Parathyroid adenoma (tissue), 2 donors: ENCODE measurements at regions not wholly inside any gene's neighbourhood (a gene's known extent, or its start where the extent isn't known, plus 50 kb on each side); places are given as distances from the start of the nearest gene placed in this dataset.

Experiments used
- H2AFZ ChIP-seq: fragments of 300-600 bp; sonication (generic); one replicate; pipeline ENCODE4 v1.7.0; 2017; ENCODE audit warnings: antibody characterized with exemption, mild to moderate bottlenecking
- H3K27ac ChIP-seq: fragments of 300-600 bp; sonication (generic); one replicate; pipeline ENCODE4 v1.7.0; 2017
- H3K27me3 ChIP-seq: fragments of 300-600 bp; sonication (generic); one replicate; pipeline ENCODE4 v1.7.0; 2017; ENCODE audit warnings: low read length; ENCODE audit not compliant: control insufficient read depth, insufficient read depth
- H3K36me3 ChIP-seq: fragments of 300-600 bp; sonication (generic); one replicate; pipeline ENCODE4 v1.7.0; 2017; ENCODE audit warnings: low read length; ENCODE audit not compliant: control insufficient read depth, insufficient read depth
- H3K4me1 ChIP-seq: fragments of 300-600 bp; sonication (generic); one replicate; pipeline ENCODE4 v1.7.0; 2017; ENCODE audit warnings: control low read depth
- H3K4me2 ChIP-seq: fragments of 300-600 bp; sonication (generic); one replicate; pipeline ENCODE4 v1.7.0; 2017; ENCODE audit warnings: low read length
- H3K4me3 ChIP-seq: fragments of 300-600 bp; sonication (generic); one replicate; pipeline ENCODE4 v1.7.0; 2017; ENCODE audit warnings: low read depth, low read length
- H3K79me2 ChIP-seq: fragments of 300-600 bp; sonication (generic); one replicate; pipeline ENCODE4 v1.7.0; 2017; ENCODE audit warnings: control low read depth
- H3K9ac ChIP-seq: fragments of 300-600 bp; sonication (generic); one replicate; pipeline ENCODE4 v1.7.0; 2017; ENCODE audit warnings: mild to moderate bottlenecking
- H3K9me3 ChIP-seq: fragments of 300-600 bp; sonication (generic); one replicate; pipeline ENCODE4 v1.7.0; 2017; ENCODE audit warnings: low read length; ENCODE audit not compliant: control insufficient read depth
- CTCF ChIP-seq: fragments of 300-600 bp; sonication (generic); IDR thresholded peaks from one replicate; pipeline ENCODE4 v1.7.0; 2017; ENCODE audit warnings: antibody characterized with exemption, mild to moderate bottlenecking
- donor health status: primary hyperparathyroidism.

DNA sequence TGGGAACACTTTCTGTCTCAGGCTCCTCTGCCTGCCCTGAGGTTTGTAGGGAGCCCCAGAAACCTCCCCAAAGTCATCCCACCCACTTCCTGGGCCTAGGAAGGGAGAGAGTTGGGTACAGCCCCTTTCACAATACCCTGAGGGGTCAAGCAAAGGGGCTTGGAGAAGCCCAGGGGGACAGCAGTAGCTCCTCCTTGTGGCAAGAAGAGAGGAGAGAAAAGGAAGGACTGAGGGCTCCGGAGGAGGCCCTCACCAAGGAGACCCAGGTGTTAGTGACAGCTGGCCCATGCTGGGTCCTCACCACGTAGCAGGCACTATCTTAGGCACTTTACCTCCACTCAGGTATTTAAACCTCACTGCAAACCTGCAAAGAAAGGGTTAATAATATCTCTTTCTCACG, 112.8 kb downstream of the IRX5 start:
- Histone ChIP-seq H3K4me2 (no peak overlapping the region), H3K27ac (no peak overlapping the region), H3K36me3 (no peaks in the 10 kb centered on the region), H3K9ac (no peak overlapping the region), H2AFZ (no peak overlapping the region), H3K4me3 (no peak overlapping the region), H3K27me3 (no peaks in the 10 kb centered on the region), H3K79me2 (no peaks in the 10 kb centered on the region), H3K9me3 (no peaks in the 10 kb centered on the region), H3K4me1 (no peaks in the 10 kb centered on the region)
- TF ChIP-seq CTCF: no peak

GRCh38 chr16:55044201-55044975, 113.7 kb downstream of the IRX5 start:
- Histone ChIP-seq H3K4me2 (no peak overlapping the region), H3K27me3 (no peaks in the 10 kb centered on the region), H3K9ac (no peak overlapping the region), H3K27ac (no peak overlapping the region), H2AFZ (no peak overlapping the region), H3K36me3 (no peaks in the 10 kb centered on the region), H3K4me1 (no peaks in the 10 kb centered on the region), H3K9me3 (no peaks in the 10 kb centered on the region), H3K4me3 (no peak overlapping the region), H3K79me2 (no peaks in the 10 kb centered on the region)
- no peak for TF ChIP-seq CTCF

- no peak overlapping the region for H3K4me2 ChIP-seq
- H3K4me1 ChIP-seq: no peaks in the 10 kb centered on the region
- no peak overlapping the region for H3K9ac ChIP-seq
- H3K9me3 ChIP-seq: no peaks in the 10 kb centered on the region
- no peak overlapping the region for H3K27ac ChIP-seq
- no peaks in the 10 kb centered on the region for H3K79me2 ChIP-seq
- no peaks in the 10 kb centered on the region for H3K27me3 ChIP-seq
- no peak for TF ChIP-seq CTCF
- no peak overlapping the region for H3K4me3 ChIP-seq
- H3K36me3 ChIP-seq: no peaks in the 10 kb centered on the region
- no peak overlapping the region for H2AFZ ChIP-seq
Observed at GRCh38 chr16:55045329-55045728, 114.7 kb downstream of the IRX5 start.

DNA sequence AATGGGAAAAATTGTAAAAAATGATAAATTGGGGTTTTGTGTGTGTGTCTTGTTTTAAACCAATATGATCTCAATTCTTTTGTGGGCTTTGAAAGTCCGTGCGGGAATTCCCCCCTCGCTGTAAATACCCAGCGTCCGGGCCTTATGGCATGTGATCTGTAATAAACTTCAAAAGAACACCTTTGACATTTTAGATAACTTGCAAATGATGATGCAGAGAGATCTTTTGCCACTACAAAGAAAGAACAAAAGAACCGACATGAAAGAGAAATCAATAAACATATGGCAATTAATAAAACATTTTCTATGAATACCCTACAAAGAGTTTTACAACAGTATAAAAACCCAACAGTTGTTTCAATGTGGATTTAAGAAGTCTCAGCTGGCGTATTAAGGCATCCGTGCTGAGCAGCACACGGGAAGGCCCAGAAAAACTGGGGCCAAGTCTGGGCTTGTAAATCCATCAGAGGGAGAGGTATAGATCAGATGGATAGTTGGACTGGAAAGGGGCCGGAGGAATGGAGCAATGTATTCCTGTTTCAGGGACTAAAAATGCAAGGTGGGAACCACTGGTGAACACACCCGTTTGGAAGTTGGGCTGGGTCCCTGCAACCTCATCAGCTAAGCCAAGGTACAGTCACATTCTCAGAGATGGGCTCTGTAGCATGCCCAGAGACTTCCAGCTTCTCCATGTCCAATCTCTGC, 115.2 kb downstream of the IRX5 start:
- no peak overlapping the region for H3K4me2 ChIP-seq
- H3K79me2 ChIP-seq: no peaks in the 10 kb centered on the region
- H3K36me3 ChIP-seq: no peaks in the 10 kb centered on the region
- H3K4me3 ChIP-seq: no peak overlapping the region
- no peaks in the 10 kb centered on the region for H3K27me3 ChIP-seq
- H2AFZ ChIP-seq: no peak overlapping the region
- no peak overlapping the region for H3K27ac ChIP-seq
- H3K9ac ChIP-seq: no peak overlapping the region
- H3K9me3 ChIP-seq: no peaks in the 10 kb centered on the region
- no peaks in the 10 kb centered on the region for H3K4me1 ChIP-seq
- TF ChIP-seq CTCF: no peak
